ENCODE measurements at regions not wholly inside any gene's neighbourhood (a gene's known extent, or its start where the extent isn't known, plus 50 kb on each side); places are given as distances from the start of the nearest gene placed in this dataset.

GRCh38 chr13:111539252-111539651 is 218.8 kb downstream of the TEX29 start:
- H3K4me1 ChIP-seq (ENCODE audit: control insufficient read depth, insufficient read depth, low read length) = no peaks in the 10 kb centered on the region
- no peak overlapping the region for H3K27ac ChIP-seq (ENCODE audit: low read length)
- H3K27me3 ChIP-seq (ENCODE audit: control insufficient read depth, insufficient read depth, low read length) = peaks cover 32% of the 10 kb centered on the region
- no peak overlapping the region for H3K4me3 ChIP-seq (ENCODE audit: low read length)
- H3K9me3 ChIP-seq (ENCODE audit: control insufficient read depth, low read depth, low read length) = no peaks in the 10 kb centered on the region
- no CpG with 5 or more reads among the region's 12 CpGs for WGBS (ENCODE audit: insufficient coverage, low lambda C conversion rate)
- H3K36me3 ChIP-seq (ENCODE audit: control insufficient read depth, insufficient read depth, low read length) = no peaks in the 10 kb centered on the region
- DNase-seq = no peak

- no peak for DNase-seq
- no peaks in the 10 kb centered on the region for H3K9me3 ChIP-seq (ENCODE audit: control insufficient read depth, low read depth, low read length)
- no peak overlapping the region for H3K27ac ChIP-seq (ENCODE audit: low read length)
- peaks cover 25% of the 10 kb centered on the region for H3K27me3 ChIP-seq (ENCODE audit: control insufficient read depth, insufficient read depth, low read length)
- no peaks in the 10 kb centered on the region for H3K36me3 ChIP-seq (ENCODE audit: control insufficient read depth, insufficient read depth, low read length)
- no peaks in the 10 kb centered on the region for H3K4me1 ChIP-seq (ENCODE audit: control insufficient read depth, insufficient read depth, low read length)
- no peak overlapping the region for H3K4me3 ChIP-seq (ENCODE audit: low read length)
- WGBS (ENCODE audit: insufficient coverage, low lambda C conversion rate) = no CpG with 5 or more reads among the region's 17 CpGs
Observed at GRCh38 chr13:111539791-111540446, 219.5 kb downstream of the TEX29 start.

- no peaks in the 10 kb centered on the region for H3K36me3 ChIP-seq (ENCODE audit: control insufficient read depth, insufficient read depth, low read length)
- H3K27ac ChIP-seq (ENCODE audit: low read length) = no peak overlapping the region
- 28% methylated on average over 2 of the region's 10 CpGs for WGBS (ENCODE audit: insufficient coverage, low lambda C conversion rate)
- H3K27me3 ChIP-seq (ENCODE audit: control insufficient read depth, insufficient read depth, low read length) = peaks cover 20% of the 10 kb centered on the region
- H3K9me3 ChIP-seq (ENCODE audit: control insufficient read depth, low read depth, low read length) = no peaks in the 10 kb centered on the region
- H3K4me1 ChIP-seq (ENCODE audit: control insufficient read depth, insufficient read depth, low read length) = no peaks in the 10 kb centered on the region
- H3K4me3 ChIP-seq (ENCODE audit: low read length) = no peak overlapping the region
- no peak for DNase-seq
Observed at GRCh38 chr13:111540486-111540885, 220.0 kb downstream of the TEX29 start.

DNA sequence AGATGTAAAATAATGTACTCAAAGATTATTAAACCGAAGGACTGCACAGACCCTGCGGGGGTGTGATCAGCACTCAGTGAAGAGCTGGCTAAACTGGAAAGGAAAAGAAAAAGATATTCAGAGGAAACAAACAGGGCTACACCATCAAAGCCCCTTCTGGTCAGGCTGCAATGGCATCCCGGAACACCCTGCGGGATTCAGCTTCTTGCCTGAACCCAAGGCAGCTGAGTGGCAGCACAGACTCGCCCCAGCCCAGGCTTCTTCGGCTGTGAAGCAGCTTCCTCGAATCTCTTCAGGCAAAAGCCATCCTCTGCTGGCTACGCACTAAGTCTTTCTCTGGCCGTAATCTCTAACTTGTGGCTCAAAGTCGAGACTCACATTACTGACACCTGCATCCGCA is 220.9 kb downstream of the TEX29 start:
- peaks cover 12% of the 10 kb centered on the region for H3K27me3 ChIP-seq (ENCODE audit: control insufficient read depth, insufficient read depth, low read length)
- DNase-seq = no peak

GRCh38 chr13:111541752-111542529 is 221.5 kb downstream of the TEX29 start:
- H3K27ac ChIP-seq (ENCODE audit: low read length) = no peak overlapping the region
- no CpG with 5 or more reads among the region's 15 CpGs for WGBS (ENCODE audit: insufficient coverage, low lambda C conversion rate)
- H3K4me1 ChIP-seq (ENCODE audit: control insufficient read depth, insufficient read depth, low read length) = no peaks in the 10 kb centered on the region
- H3K36me3 ChIP-seq (ENCODE audit: control insufficient read depth, insufficient read depth, low read length) = no peaks in the 10 kb centered on the region
- DNase-seq = no peak
- H3K27me3 ChIP-seq (ENCODE audit: control insufficient read depth, insufficient read depth, low read length) = peaks cover 6% of the 10 kb centered on the region
- H3K4me3 ChIP-seq (ENCODE audit: low read length) = no peak overlapping the region
- no peaks in the 10 kb centered on the region for H3K9me3 ChIP-seq (ENCODE audit: control insufficient read depth, low read depth, low read length)

More for the DNA sequence above, 220.9 kb downstream of the TEX29 start:
- WGBS (ENCODE audit: insufficient coverage, low lambda C conversion rate) = 80% methylated on average over 2 of the region's 11 CpGs
- Histone ChIP-seq H3K4me3 (ENCODE audit: low read length) (no peak overlapping the region), H3K36me3 (ENCODE audit: control insufficient read depth, insufficient read depth, low read length) (no peaks in the 10 kb centered on the region), H3K9me3 (ENCODE audit: control insufficient read depth, low read depth, low read length) (no peaks in the 10 kb centered on the region), H3K27ac (ENCODE audit: low read length) (no peak overlapping the region), H3K4me1 (ENCODE audit: control insufficient read depth, insufficient read depth, low read length) (no peaks in the 10 kb centered on the region)

GRCh38 chr13:111542530-111543341 is 222.3 kb downstream of the TEX29 start:
- Histone ChIP-seq H3K27me3 (ENCODE audit: control insufficient read depth, insufficient read depth, low read length) (peaks cover 6% of the 10 kb centered on the region), H3K9me3 (ENCODE audit: control insufficient read depth, low read depth, low read length) (peaks cover under 1% of the 10 kb centered on the region), H3K27ac (ENCODE audit: low read length) (no peak overlapping the region), H3K4me1 (ENCODE audit: control insufficient read depth, insufficient read depth, low read length) (no peaks in the 10 kb centered on the region), H3K36me3 (ENCODE audit: control insufficient read depth, insufficient read depth, low read length) (no peaks in the 10 kb centered on the region), H3K4me3 (ENCODE audit: low read length) (no peak overlapping the region)
- WGBS (ENCODE audit: insufficient coverage, low lambda C conversion rate) = 100% methylated on average over 1 of the region's 14 CpGs
- no peak for DNase-seq

- WGBS (ENCODE audit: insufficient coverage, low lambda C conversion rate) = no CpG with 5 or more reads among the region's 19 CpGs
- H3K27me3 ChIP-seq (ENCODE audit: control insufficient read depth, insufficient read depth, low read length) = no peaks in the 10 kb centered on the region
- DNase-seq = no peak
- H3K36me3 ChIP-seq (ENCODE audit: control insufficient read depth, insufficient read depth, low read length) = no peaks in the 10 kb centered on the region
- no peaks in the 10 kb centered on the region for H3K4me1 ChIP-seq (ENCODE audit: control insufficient read depth, insufficient read depth, low read length)
- H3K27ac ChIP-seq (ENCODE audit: low read length) = no peak overlapping the region
- no peak overlapping the region for H3K4me3 ChIP-seq (ENCODE audit: low read length)
- peaks cover 8% of the 10 kb centered on the region for H3K9me3 ChIP-seq (ENCODE audit: control insufficient read depth, low read depth, low read length)
Observed at GRCh38 chr13:111546921-111547675, 226.7 kb downstream of the TEX29 start.

GRCh38 chr13:111547726-111548273 is 227.4 kb downstream of the TEX29 start:
- Histone ChIP-seq H3K27me3 (ENCODE audit: control insufficient read depth, insufficient read depth, low read length) (peaks cover 1% of the 10 kb centered on the region), H3K36me3 (ENCODE audit: control insufficient read depth, insufficient read depth, low read length) (no peaks in the 10 kb centered on the region), H3K4me1 (ENCODE audit: control insufficient read depth, insufficient read depth, low read length) (no peaks in the 10 kb centered on the region), H3K9me3 (ENCODE audit: control insufficient read depth, low read depth, low read length) (peaks cover 8% of the 10 kb centered on the region), H3K27ac (ENCODE audit: low read length) (no peak overlapping the region), H3K4me3 (ENCODE audit: low read length) (no peak overlapping the region)
- WGBS (ENCODE audit: insufficient coverage, low lambda C conversion rate) = no CpG with 5 or more reads among the region's 40 CpGs
- DNase-seq = no peak

- H3K27me3 ChIP-seq (ENCODE audit: control insufficient read depth, insufficient read depth, low read length) = peaks cover 3% of the 10 kb centered on the region
- DNase-seq = no peak
- no CpG with 5 or more reads among the region's 25 CpGs for WGBS (ENCODE audit: insufficient coverage, low lambda C conversion rate)
- H3K27ac ChIP-seq (ENCODE audit: low read length) = no peak overlapping the region
- H3K36me3 ChIP-seq (ENCODE audit: control insufficient read depth, insufficient read depth, low read length) = no peaks in the 10 kb centered on the region
- no peak overlapping the region for H3K4me3 ChIP-seq (ENCODE audit: low read length)
- peaks cover 8% of the 10 kb centered on the region for H3K9me3 ChIP-seq (ENCODE audit: control insufficient read depth, low read depth, low read length)
- no peaks in the 10 kb centered on the region for H3K4me1 ChIP-seq (ENCODE audit: control insufficient read depth, insufficient read depth, low read length)
Observed at GRCh38 chr13:111548301-111548700, 227.9 kb downstream of the TEX29 start.
